GM12892 (cell line): ENCODE measurements at regions not wholly inside any gene's neighbourhood (a gene's known extent, or its start where the extent isn't known, plus 50 kb on each side); places are given as distances from the start of the nearest gene placed in this dataset.

Experiments used
- DNase-seq: peaks from one replicate; pipeline ENCODE4 v3.0.0; 2011; ENCODE audit not compliant: insufficient read length
- FAIRE-seq: peaks from 2 replicates; lab custom pipeline; 2011; peaks lifted over from hg19 to GRCh38; lab: Jason Lieb, UNC
- POLR2A ChIP-seq: IDR thresholded peaks from 2 replicates; pipeline ENCODE4 v1.6.1; 2011; ENCODE audit warnings: low read depth, low read length, control low read depth
- POLR2AphosphoS5 ChIP-seq: IDR thresholded peaks from 2 replicates; pipeline ENCODE4 v1.6.1; 2011; ENCODE audit warnings: low read depth, low read length, control low read depth
- TAF1 ChIP-seq: IDR thresholded peaks from 2 replicates; pipeline ENCODE4 v1.6.1; 2011; ENCODE audit warnings: low read depth, mild to moderate bottlenecking, control low read depth, low read length, borderline replicate concordance

GRCh38 chr10:112094984-112095383, 88.6 kb downstream of the GPAM start:
- DNase-seq, result no peak
- TF ChIP-seq POLR2AphosphoS5 (no peak), POLR2A (no peak), TAF1 (no peak)
- no peak for FAIRE-seq

DNA sequence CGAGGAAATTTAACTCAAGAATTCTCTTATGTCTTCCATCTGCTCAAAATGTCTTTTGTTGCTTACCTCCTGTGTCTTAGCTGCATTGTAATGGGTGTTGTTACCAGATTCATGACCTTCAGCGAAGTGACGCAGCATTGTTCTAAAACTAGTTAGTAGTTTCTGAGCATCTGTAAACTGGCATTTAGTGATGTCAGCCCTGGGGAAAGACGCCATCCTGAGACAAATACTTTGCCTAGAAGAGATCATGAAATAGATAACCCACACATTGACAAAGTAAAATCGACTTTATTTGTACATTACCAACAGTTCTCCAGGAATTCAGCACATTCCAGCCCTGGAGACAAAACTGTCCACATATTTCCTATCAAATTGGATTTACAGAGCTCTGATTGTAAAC, 87.8 kb downstream of the GPAM start:
- no peak for FAIRE-seq
- no peak for DNase-seq
- no peak for TF ChIP-seq TAF1
- no peak for TF ChIP-seq POLR2AphosphoS5
- no peak for TF ChIP-seq POLR2A

DNA sequence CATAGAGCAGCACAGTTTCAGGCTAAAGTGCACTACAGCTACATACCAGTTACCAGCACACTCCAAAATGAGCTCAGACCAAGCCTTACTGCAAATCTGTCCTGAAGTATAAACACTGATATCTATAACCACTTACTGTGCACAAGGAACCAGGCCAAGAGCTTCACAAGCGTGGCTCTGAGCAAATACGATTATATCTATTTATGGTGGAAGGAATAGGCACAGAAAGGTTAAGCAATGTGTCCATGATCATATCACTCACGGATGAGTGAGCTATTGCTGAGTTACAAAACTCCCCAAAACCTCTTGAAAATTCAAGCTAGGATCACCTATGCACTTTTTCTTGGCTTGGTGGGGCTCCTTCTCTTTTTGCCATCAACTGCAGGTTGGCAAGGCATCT, 84.9 kb downstream of the GPAM start:
- FAIRE-seq (no peak), DNase-seq (no peak)
- TF ChIP-seq POLR2A (no peak), POLR2AphosphoS5 (no peak), TAF1 (no peak)
